CD4-positive, alpha-beta T cell (primary cell): ENCODE measurements at regions not wholly inside any gene's neighbourhood (a gene's known extent, or its start where the extent isn't known, plus 50 kb on each side); places are given as distances from the start of the nearest gene placed in this dataset.

ENCODE experiments used
- ATAC-seq: fragments of 200-7000 bp; cut with Tn5 transposase; one replicate; pipeline ENCODE4 v1.10.0; 2022; ENCODE audit warnings: mild to moderate bottlenecking; ENCODE audit not compliant: poor library complexity
- CTCF ChIA-PET: fragments of 350-600 bp; sonication (Branson Sonifier 250); formaldehyde crosslinking; loops from one replicate; lab custom pipeline; 2021; ENCODE audit warnings: antibody characterized with exemption, inconsistent platforms; lab: Charles Lee
- POLR2A ChIA-PET: fragments of 350-600 bp; sonication (Branson Sonifier 250); formaldehyde crosslinking; loops from one replicate; lab custom pipeline; 2021; ENCODE audit warnings: antibody characterized with exemption, inconsistent platforms; lab: Charles Lee
- DNase-seq, 14 experiments: peaks; one replicate each; pipeline ENCODE4 v3.0.0-alpha.2; 2013 to 2020; ENCODE audit warnings: mixed read lengths in 2 of 14
- H3K27ac ChIP-seq, 2 donors: one replicate each; pipeline versions ENCODE4 v1.5.1 to v1.7.0; 2013; ENCODE audit warnings: low read length in 2 of 2, low read depth in 1 of 2, mild to moderate bottlenecking in 1 of 2
- H3K27me3 ChIP-seq, 2 experiments: 1 replicate in 1 of 2; 2 replicates in 1 of 2; pipeline versions ENCODE4 v1.6.1 to v1.7.0; 2013; ENCODE audit warnings: low read length in 2 of 2, control low read depth in 1 of 2, mild to moderate bottlenecking in 1 of 2, moderate library complexity in 1 of 2; ENCODE audit not compliant: insufficient read depth in 2 of 2, control insufficient read depth in 1 of 2
- H3K36me3 ChIP-seq: one replicate; pipeline ENCODE4 v1.6.1; 2013; ENCODE audit warnings: low read length, control low read depth; ENCODE audit not compliant: insufficient read depth
- H3K4me1 ChIP-seq: one replicate; pipeline ENCODE4 v1.6.1; 2013; ENCODE audit warnings: low read length, control low read depth; ENCODE audit not compliant: insufficient read depth
- H3K4me3 ChIP-seq: one replicate; pipeline ENCODE4 v1.5.1; 2013; ENCODE audit warnings: mild to moderate bottlenecking, low read length, moderate library complexity
- H3K9me3 ChIP-seq, 2 experiments: 1 replicate in 1 of 2; 2 replicates in 1 of 2; pipeline versions ENCODE4 v1.6.1 to v1.7.0; 2013; ENCODE audit warnings: low read length in 2 of 2, mild to moderate bottlenecking in 2 of 2, control low read depth in 1 of 2, moderate library complexity in 1 of 2; ENCODE audit not compliant: control insufficient read depth in 1 of 2, insufficient read depth in 1 of 2
- H3K27ac Mint-ChIP-seq: one replicate; pipeline ENCODE4 v1.8.0; 2020; ENCODE audit warnings: mixed read lengths
- H3K27me3 Mint-ChIP-seq: one replicate; pipeline ENCODE4 v1.8.0; 2021; ENCODE audit warnings: mixed read lengths
- H3K36me3 Mint-ChIP-seq: one replicate; pipeline ENCODE4 v1.8.0; 2021; ENCODE audit warnings: low read depth, mixed read lengths
- H3K4me1 Mint-ChIP-seq: one replicate; pipeline ENCODE4 v1.8.0; 2021; ENCODE audit warnings: low read depth, mixed read lengths
- H3K4me3 Mint-ChIP-seq: one replicate; pipeline ENCODE4 v1.8.0; 2020; ENCODE audit warnings: mild to moderate bottlenecking, mixed read lengths
- H3K9me3 Mint-ChIP-seq: one replicate; pipeline ENCODE4 v1.8.0; 2020; ENCODE audit warnings: mixed read lengths
- intact Hi-C, 2 experiments: fragments of 100-400 bp; cut with DNase I in 1 of 2; cut with micrococcal nuclease in 1 of 2; formaldehyde crosslinking; loops; one replicate each; pipeline versions ENCODE4 v1.15.1 to v1.9.0; 2023 to 2025; cut with DNase I, micrococcal nuclease
- TF ChIP-seq, protein P1 (sequence below): fragments of 200-600 bp; IDR thresholded peaks from one replicate; pipeline ENCODE4 v1.8.0; 2022; ENCODE audit warnings: antibody characterized with exemption, mild to moderate bottlenecking

DNA sequence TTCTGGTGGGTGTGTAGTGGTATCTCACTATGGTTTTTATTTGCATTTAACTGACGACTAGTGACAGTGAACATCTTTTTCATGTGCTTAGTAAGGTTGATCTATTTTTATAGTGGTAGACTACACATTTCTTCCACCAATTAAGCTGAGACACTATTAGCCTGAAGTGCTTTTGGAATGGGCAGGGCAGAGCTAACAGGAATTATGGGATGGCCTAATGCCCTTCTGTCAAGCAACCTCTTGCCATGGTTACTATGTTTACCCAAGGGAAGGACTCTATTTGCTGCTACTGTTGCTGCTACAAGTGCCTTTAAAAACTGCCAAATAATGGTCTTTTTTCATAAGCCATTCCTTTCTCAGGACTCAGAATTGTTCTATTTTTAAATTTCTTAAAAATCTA is 676.7 kb upstream of the ACTRT1 start:
- no peak overlapping the region for H3K27ac ChIP-seq
- no peaks in the 10 kb centered on the region for H3K9me3 Mint-ChIP-seq
- no peaks in the 10 kb centered on the region for H3K4me1 Mint-ChIP-seq
- ATAC-seq (no peak), DNase-seq (no peak)
- POLR2A ChIA-PET, result no interaction called here
- H3K4me1 ChIP-seq, result no peaks in the 10 kb centered on the region
- H3K27ac Mint-ChIP-seq, result no peak overlapping the region
- no peak overlapping the region for H3K4me3 ChIP-seq
- no peak overlapping the region for H3K4me3 Mint-ChIP-seq
- H3K27me3 Mint-ChIP-seq, result no peaks in the 10 kb centered on the region
- CTCF ChIA-PET, result no interaction called here
- no peaks in the 10 kb centered on the region for H3K9me3 ChIP-seq
- TF ChIP-seq, protein P1, sequence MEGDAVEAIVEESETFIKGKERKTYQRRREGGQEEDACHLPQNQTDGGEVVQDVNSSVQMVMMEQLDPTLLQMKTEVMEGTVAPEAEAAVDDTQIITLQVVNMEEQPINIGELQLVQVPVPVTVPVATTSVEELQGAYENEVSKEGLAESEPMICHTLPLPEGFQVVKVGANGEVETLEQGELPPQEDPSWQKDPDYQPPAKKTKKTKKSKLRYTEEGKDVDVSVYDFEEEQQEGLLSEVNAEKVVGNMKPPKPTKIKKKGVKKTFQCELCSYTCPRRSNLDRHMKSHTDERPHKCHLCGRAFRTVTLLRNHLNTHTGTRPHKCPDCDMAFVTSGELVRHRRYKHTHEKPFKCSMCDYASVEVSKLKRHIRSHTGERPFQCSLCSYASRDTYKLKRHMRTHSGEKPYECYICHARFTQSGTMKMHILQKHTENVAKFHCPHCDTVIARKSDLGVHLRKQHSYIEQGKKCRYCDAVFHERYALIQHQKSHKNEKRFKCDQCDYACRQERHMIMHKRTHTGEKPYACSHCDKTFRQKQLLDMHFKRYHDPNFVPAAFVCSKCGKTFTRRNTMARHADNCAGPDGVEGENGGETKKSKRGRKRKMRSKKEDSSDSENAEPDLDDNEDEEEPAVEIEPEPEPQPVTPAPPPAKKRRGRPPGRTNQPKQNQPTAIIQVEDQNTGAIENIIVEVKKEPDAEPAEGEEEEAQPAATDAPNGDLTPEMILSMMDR, result no peak
- H3K36me3 ChIP-seq, result no peaks in the 10 kb centered on the region
- no peaks in the 10 kb centered on the region for H3K36me3 Mint-ChIP-seq
- no peaks in the 10 kb centered on the region for H3K27me3 ChIP-seq
- intact Hi-C loops, result no loop called here

DNA sequence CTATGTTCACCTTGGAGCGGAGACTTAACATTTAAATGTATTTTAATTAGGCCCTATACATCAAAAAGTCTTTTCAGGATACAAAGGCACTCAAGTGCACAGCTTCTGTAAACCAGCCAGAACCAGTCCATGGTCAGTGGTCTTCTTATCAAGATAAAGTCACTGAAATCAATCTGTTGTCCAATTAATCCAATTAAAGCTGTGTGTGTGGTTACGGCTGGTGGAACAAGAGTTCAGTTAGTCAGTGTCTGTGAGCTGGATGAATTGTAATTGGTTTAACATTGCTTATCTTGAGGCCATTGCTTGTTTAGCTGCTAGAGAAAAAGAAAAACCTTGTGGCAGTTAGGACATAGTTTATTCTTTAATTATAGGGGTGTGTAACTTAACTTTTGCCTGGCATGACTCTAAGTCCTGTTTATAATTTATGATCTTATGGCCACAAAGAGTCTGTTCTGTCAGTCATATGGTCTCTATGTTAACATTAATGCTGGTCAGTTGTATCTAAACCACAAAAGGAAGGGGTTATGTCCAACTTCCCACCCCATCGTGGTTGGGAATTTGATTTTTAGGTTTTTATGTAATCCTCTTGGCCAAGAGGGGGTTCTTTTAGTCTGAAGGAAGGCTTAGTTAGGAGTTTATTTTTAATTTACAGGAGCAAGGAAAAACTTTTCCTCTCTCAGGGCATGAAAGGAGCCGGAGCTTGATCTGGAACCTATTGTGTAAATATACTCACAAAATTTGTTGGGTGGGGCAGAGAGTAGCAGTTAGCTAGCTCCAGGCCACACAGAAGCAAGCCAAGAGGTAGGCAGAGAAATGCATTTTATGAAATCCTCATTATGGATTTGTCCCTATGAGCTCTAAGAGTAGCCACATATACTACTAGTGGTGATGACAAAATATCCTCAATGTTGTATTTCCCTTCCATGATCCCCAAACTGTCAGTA is 665.7 kb upstream of the ACTRT1 start:
- Mint-ChIP-seq H3K4me3 (no peak overlapping the region), H3K27ac (no peak overlapping the region), H3K9me3 (no peaks in the 10 kb centered on the region), H3K27me3 (no peaks in the 10 kb centered on the region), H3K4me1 (no peaks in the 10 kb centered on the region), H3K36me3 (no peaks in the 10 kb centered on the region)
- Histone ChIP-seq H3K27ac (no peak overlapping the region), H3K9me3 (no peaks in the 10 kb centered on the region), H3K36me3 (no peaks in the 10 kb centered on the region), H3K27me3 (no peaks in the 10 kb centered on the region), H3K4me3 (no peak overlapping the region), H3K4me1 (no peaks in the 10 kb centered on the region)
- POLR2A ChIA-PET, result no interaction called here
- ATAC-seq (no peak), DNase-seq (no peak)
- TF ChIP-seq, protein P1, result no peak
- intact Hi-C loops, result no loop called here
- CTCF ChIA-PET, result no interaction called here

- no peak overlapping the region for H3K4me3 ChIP-seq
- intact Hi-C loops, result no loop called here
- TF ChIP-seq, protein P1, result no peak
- no peaks in the 10 kb centered on the region for H3K4me1 ChIP-seq
- no peaks in the 10 kb centered on the region for H3K27me3 Mint-ChIP-seq
- no peak overlapping the region for H3K27ac Mint-ChIP-seq
- no peaks in the 10 kb centered on the region for H3K4me1 Mint-ChIP-seq
- DNase-seq (no peak), ATAC-seq (no peak)
- no peaks in the 10 kb centered on the region for H3K36me3 ChIP-seq
- no peak overlapping the region for H3K4me3 Mint-ChIP-seq
- POLR2A ChIA-PET, result no interaction called here
- no peaks in the 10 kb centered on the region for H3K27me3 ChIP-seq
- H3K9me3 Mint-ChIP-seq, result no peaks in the 10 kb centered on the region
- H3K9me3 ChIP-seq, result no peaks in the 10 kb centered on the region
- no peak overlapping the region for H3K27ac ChIP-seq
- no peaks in the 10 kb centered on the region for H3K36me3 Mint-ChIP-seq
- CTCF ChIA-PET, result no interaction called here
These were observed 662.2 kb upstream of the ACTRT1 start for GRCh38 chrX:128714425-128714824.
